Caco-2 (cell line): ENCODE measurements at regions not wholly inside any gene's neighbourhood (a gene's known extent, or its start where the extent isn't known, plus 50 kb on each side); places are given as distances from the start of the nearest gene placed in this dataset.

Source experiments
- BruUV-seq: library from RNA; stranded (reverse); fragments of 400-500 nt; replicated peaks from 2 replicates; lab custom pipeline; 2021; lab: Mats Ljungman, UMichigan
- CTCF ChIA-PET: fragments of 300-600 bp; sonication (Branson Sonifier 250); formaldehyde crosslinking; loops from one replicate; lab custom pipeline; 2022; ENCODE audit warnings: antibody characterized with exemption; lab: Charles Lee
- POLR2A ChIA-PET: fragments of 300-600 bp; sonication (Branson Sonifier 250); formaldehyde crosslinking; loops from one replicate; lab custom pipeline; 2022; ENCODE audit warnings: antibody characterized with exemption; lab: Charles Lee
- DNase-seq, 2 experiments: peaks; one replicate each; pipeline versions ENCODE4 v3.0.0 to v3.0.0-alpha.2; 2020 to 2022
- H3K27me3 ChIP-seq: replicated peaks from 2 replicates; pipeline ENCODE4 v1.6.0; 2011; ENCODE audit warnings: low read length; ENCODE audit not compliant: control insufficient read depth, insufficient read depth
- H3K36me3 ChIP-seq: 2 replicates; pipeline ENCODE4 v1.5.1; 2011; ENCODE audit warnings: low read length; ENCODE audit not compliant: control insufficient read depth, insufficient read depth
- H3K4me1 ChIP-seq: fragments of 250-450 bp; sonication (Bioruptor Pico); 2 replicates; pipeline ENCODE4 v1.5.1; 2020; ENCODE audit warnings: mild to moderate bottlenecking
- H3K4me3 ChIP-seq: 2 replicates; pipeline ENCODE4 v1.5.1; 2011; ENCODE audit warnings: low read depth, mild to moderate bottlenecking, control low read depth, low read length
- H3K9me3 ChIP-seq: fragments of 250-450 bp; sonication (Bioruptor Pico); 2 replicates; pipeline ENCODE4 v1.5.1; 2020; ENCODE audit warnings: mild to moderate bottlenecking, moderate library complexity
- H3K27ac Mint-ChIP-seq: one replicate; pipeline ENCODE4 v1.8.0; 2022; ENCODE audit warnings: mixed read lengths; ENCODE audit not compliant: unreplicated experiment
- H3K27me3 Mint-ChIP-seq: one replicate; pipeline ENCODE4 v1.8.0; 2022; ENCODE audit warnings: mixed read lengths; ENCODE audit not compliant: insufficient read depth, unreplicated experiment
- H3K36me3 Mint-ChIP-seq: one replicate; pipeline ENCODE4 v1.8.0; 2022; ENCODE audit warnings: mild to moderate bottlenecking, mixed read lengths; ENCODE audit not compliant: insufficient read depth, unreplicated experiment
- H3K4me1 Mint-ChIP-seq: one replicate; pipeline ENCODE4 v1.8.0; 2022; ENCODE audit warnings: low read depth, mixed read lengths; ENCODE audit not compliant: unreplicated experiment
- H3K4me3 Mint-ChIP-seq: one replicate; pipeline ENCODE4 v1.8.0; 2022; ENCODE audit warnings: mild to moderate bottlenecking, moderate library complexity, mixed read lengths; ENCODE audit not compliant: unreplicated experiment
- H3K9me3 Mint-ChIP-seq: one replicate; pipeline ENCODE4 v1.8.0; 2022; ENCODE audit warnings: mixed read lengths; ENCODE audit not compliant: unreplicated experiment
- CTCF ChIP-seq, 2 experiments: fragments of 200-600 bp in 1 of 2; IDR thresholded peaks; 1 replicate in 1 of 2; 2 replicates in 1 of 2; pipeline versions ENCODE4 v1.5.1 to v1.8.0; 2011 to 2022; ENCODE audit warnings: antibody characterized with exemption in 1 of 2, control low read depth in 1 of 2, inconsistent platforms in 1 of 2, low read depth in 1 of 2, low read length in 1 of 2, mild to moderate bottlenecking in 1 of 2, moderate library complexity in 1 of 2; ENCODE audit not compliant: insufficient read depth in 1 of 2, severe bottlenecking in 1 of 2, unreplicated experiment in 1 of 2
- intact Hi-C: fragments of 100-400 bp; cut with micrococcal nuclease; formaldehyde crosslinking; loops from one replicate; pipeline ENCODE4 v1.10.0; 2022; ENCODE audit not compliant: unreplicated experiment

- H3K36me3 Mint-ChIP-seq, result no peaks in the 10 kb centered on the region
- no peak for TF ChIP-seq CTCF (IDR thresholded peaks at IDR 0.05; ENCODE audit: insufficient read depth in 1 of 2, low read depth in 1 of 2, low read length in 1 of 2, severe bottlenecking in 1 of 2, unreplicated experiment in 1 of 2)
- ChIA-PET POLR2A (no interaction called here), CTCF (no interaction called here)
- no peaks in the 10 kb centered on the region for H3K9me3 Mint-ChIP-seq
- no peaks in the 10 kb centered on the region for H3K4me1 ChIP-seq
- no peak for DNase-seq
- no peak overlapping the region for H3K27ac Mint-ChIP-seq
- BruUV-seq, result no TSS peak
- H3K4me3 Mint-ChIP-seq, result no peak overlapping the region
- H3K36me3 ChIP-seq, result no peaks in the 10 kb centered on the region
- H3K27me3 Mint-ChIP-seq, result peaks cover 2% of the 10 kb centered on the region
- intact Hi-C loops, result no loop called here
- H3K4me1 Mint-ChIP-seq, result no peaks in the 10 kb centered on the region
- H3K4me3 ChIP-seq, result no peak overlapping the region
- H3K27me3 ChIP-seq, result no peaks in the 10 kb centered on the region
- no peaks in the 10 kb centered on the region for H3K9me3 ChIP-seq
Observed at GRCh38 chr13:54367639-54368271, 1339.1 kb downstream of the OLFM4 start.

- H3K27ac Mint-ChIP-seq, result no peak overlapping the region
- no peaks in the 10 kb centered on the region for H3K36me3 Mint-ChIP-seq
- Histone ChIP-seq H3K9me3 (no peaks in the 10 kb centered on the region), H3K27me3 (no peaks in the 10 kb centered on the region), H3K4me3 (no peak overlapping the region), H3K36me3 (no peaks in the 10 kb centered on the region), H3K4me1 (no peaks in the 10 kb centered on the region)
- POLR2A ChIA-PET, result no interaction called here
- CTCF ChIA-PET, result no interaction called here
- H3K4me3 Mint-ChIP-seq, result no peak overlapping the region
- DNase-seq, result no peak
- H3K4me1 Mint-ChIP-seq, result no peaks in the 10 kb centered on the region
- no TSS peak for BruUV-seq
- intact Hi-C loops, result no loop called here
- peaks cover under 1% of the 10 kb centered on the region for H3K27me3 Mint-ChIP-seq
- TF ChIP-seq CTCF (IDR thresholded peaks at IDR 0.05; ENCODE audit: insufficient read depth in 1 of 2, low read depth in 1 of 2, low read length in 1 of 2, severe bottlenecking in 1 of 2, unreplicated experiment in 1 of 2), result no peak
- no peaks in the 10 kb centered on the region for H3K9me3 Mint-ChIP-seq
Observed at GRCh38 chr13:54368387-54368786, 1339.8 kb downstream of the OLFM4 start.

- BruUV-seq, result no TSS peak
- CTCF ChIA-PET, result no interaction called here
Observed at GRCh38 chr13:54373211-54373610, 1344.6 kb downstream of the OLFM4 start.

More at GRCh38 chr13:54373211-54373610, 1344.6 kb downstream of the OLFM4 start:
- no peak for TF ChIP-seq CTCF (IDR thresholded peaks at IDR 0.05; ENCODE audit: insufficient read depth in 1 of 2, low read depth in 1 of 2, low read length in 1 of 2, severe bottlenecking in 1 of 2, unreplicated experiment in 1 of 2)
- Mint-ChIP-seq H3K36me3 (no peaks in the 10 kb centered on the region), H3K4me3 (no peak overlapping the region), H3K9me3 (no peaks in the 10 kb centered on the region), H3K4me1 (no peaks in the 10 kb centered on the region), H3K27ac (no peak overlapping the region), H3K27me3 (no peaks in the 10 kb centered on the region)
- DNase-seq, result no peak
- intact Hi-C loops, result no loop called here
- Histone ChIP-seq H3K27me3 (no peaks in the 10 kb centered on the region), H3K9me3 (no peaks in the 10 kb centered on the region; the same call in 1 of the 2 replicates), H3K4me3 (no peak overlapping the region), H3K36me3 (no peaks in the 10 kb centered on the region), H3K4me1 (no peaks in the 10 kb centered on the region)
- POLR2A ChIA-PET, result no interaction called here
